HCT116 (cell line): ENCODE measurements at regions not wholly inside any gene's neighbourhood (a gene's known extent, or its start where the extent isn't known, plus 50 kb on each side); places are given as distances from the start of the nearest gene placed in this dataset.

Source experiments
- ATAC-seq: fragments of 200-7000 bp; cut with Tn5 transposase; 2 replicates; pipeline ENCODE4 v1.9.1; 2020; ENCODE audit warnings: mild to moderate bottlenecking, moderate library complexity
- BruUV-seq: library from RNA; stranded (reverse); fragments of 400-500 nt; replicated peaks from 2 replicates; lab custom pipeline; 2021; lab: Mats Ljungman, UMichigan
- CTCF ChIA-PET: fragments of 300-600 bp; sonication (Branson Sonifier 250); formaldehyde crosslinking; loops from one replicate; lab custom pipeline; 2021; ENCODE audit warnings: antibody characterized with exemption; lab: Charles Lee
- POLR2A ChIA-PET: fragments of 300-600, 350-600 bp; sonication (Branson Sonifier 250); formaldehyde crosslinking; loops from one replicate; lab custom pipeline; 2021; ENCODE audit warnings: antibody characterized with exemption; lab: Charles Lee
- RAD21 ChIA-PET, 2 experiments: fragments of 300-600 bp; sonication (Branson Sonifier 250); formaldehyde crosslinking; loops; one replicate each; lab custom pipeline; 2023; ENCODE audit warnings: low total read pairs in 2 of 2; ENCODE audit not compliant: uncharacterized antibody in 2 of 2, unreplicated experiment in 2 of 2, low non-redundant PET in 1 of 2; lab: Charles Lee
- DNase-seq: peaks from one replicate; pipeline ENCODE4 v3.0.0-alpha.2; 2010; ENCODE audit warnings: low read depth, low spot score
- H2AFZ ChIP-seq: fragments of 200-600 bp; shearing (Covaris generic), sonication (generic); 2 replicates; pipeline ENCODE4 v1.6.1; 2017; ENCODE audit warnings: low read depth, mixed run types, mixed read lengths, antibody characterized with exemption, low read length; ENCODE audit not compliant: poor library complexity, severe bottlenecking
- H3K27ac ChIP-seq: 2 replicates; pipeline ENCODE4 v1.5.1; 2012; ENCODE audit warnings: low read depth, low read length
- H3K27me3 ChIP-seq: fragments of 200-600 bp; sonication (generic); 2 replicates; pipeline ENCODE4 v1.6.1; 2016; ENCODE audit warnings: mixed run types, low read length, mixed read lengths; ENCODE audit not compliant: insufficient read depth
- H3K36me3 ChIP-seq, 2 experiments: fragments of 200-500 bp in 1 of 2; fragments of 200-600 bp in 1 of 2; sonication (Bioruptor generic) in 1 of 2; sonication (generic) in 1 of 2; 2 replicates each; pipeline versions ENCODE4 v1.5.1 to v1.6.1; 2014 to 2016; ENCODE audit warnings: low read length in 2 of 2, inconsistent platforms in 1 of 2, mixed read lengths in 1 of 2, mixed run types in 1 of 2; ENCODE audit not compliant: insufficient read depth in 2 of 2, control insufficient read depth in 1 of 2
- H3K4me1 ChIP-seq, 2 experiments: fragments of 200-600 bp in 1 of 2; sonication (generic) in 1 of 2; 2 replicates each; pipeline versions ENCODE4 v1.5.1 to v1.6.1; 2012 to 2017; ENCODE audit warnings: low read length in 2 of 2, inconsistent platforms in 1 of 2, mild to moderate bottlenecking in 1 of 2, mixed read lengths in 1 of 2, mixed run types in 1 of 2, moderate library complexity in 1 of 2; ENCODE audit not compliant: insufficient read depth in 2 of 2, control insufficient read depth in 1 of 2
- H3K4me2 ChIP-seq: fragments of 200-600 bp; sonication (generic); 2 replicates; pipeline ENCODE4 v1.6.1; 2017; ENCODE audit warnings: mixed run types, low read length, mixed read lengths
- H3K4me3 ChIP-seq, 2 experiments: fragments of 200-600 bp in 1 of 2; sonication (generic) in 1 of 2; replicated peaks in 1 of 2; 2 replicates each; pipeline ENCODE4 v1.5.1; 2011 to 2016; ENCODE audit warnings: low read length in 2 of 2, control low read depth in 1 of 2, low read depth in 1 of 2, mild to moderate bottlenecking in 1 of 2, mixed read lengths in 1 of 2, mixed run types in 1 of 2
- H3K79me2 ChIP-seq: fragments of 200-600 bp; sonication (generic); 2 replicates; pipeline ENCODE4 v1.6.1; 2017; ENCODE audit warnings: mild to moderate bottlenecking, mixed run types, low read length, moderate library complexity, mixed read lengths; ENCODE audit not compliant: insufficient read depth
- H3K9ac ChIP-seq: fragments of 200-600 bp; sonication (generic); 2 replicates; pipeline ENCODE4 v1.6.1; 2016; ENCODE audit warnings: low read length, mixed read lengths
- H3K9me2 ChIP-seq: fragments of 200-600 bp; sonication (generic), shearing (Covaris generic); 2 replicates; pipeline ENCODE4 v1.6.1; 2017; ENCODE audit warnings: mixed run types, mild to moderate bottlenecking, moderate library complexity; ENCODE audit not compliant: insufficient read depth
- H3K9me3 ChIP-seq, 2 experiments: fragments of 200-500 bp in 1 of 2; fragments of 200-600 bp in 1 of 2; sonication (Bioruptor generic) in 1 of 2; sonication (generic) in 1 of 2; 2 replicates each; pipeline ENCODE4 v1.6.1; 2014 to 2017; ENCODE audit warnings: low read length in 2 of 2, mixed read lengths in 2 of 2, inconsistent platforms in 1 of 2, low read depth in 1 of 2, mild to moderate bottlenecking in 1 of 2, mixed run types in 1 of 2, moderate library complexity in 1 of 2; ENCODE audit not compliant: control insufficient read depth in 1 of 2, insufficient read depth in 1 of 2
- H4K20me1 ChIP-seq: fragments of 200-600 bp; sonication (generic), shearing (Covaris generic); 2 replicates; pipeline ENCODE4 v1.6.1; 2017; ENCODE audit warnings: mixed run types, mild to moderate bottlenecking, moderate library complexity; ENCODE audit not compliant: insufficient read depth
- CBX3 ChIP-seq: IDR thresholded peaks from 2 replicates; pipeline ENCODE4 v1.6.1; 2012; ENCODE audit warnings: low read depth
- EGR1 ChIP-seq: IDR thresholded peaks from 2 replicates; pipeline ENCODE4 v1.6.1; 2012; ENCODE audit warnings: low read depth
- ELF1 ChIP-seq: IDR thresholded peaks from 2 replicates; pipeline ENCODE4 v1.6.1; 2012; ENCODE audit warnings: low read depth, borderline replicate concordance
- EZH2phosphoT487 ChIP-seq: fragments of 200-600 bp; IDR thresholded peaks from 2 replicates; pipeline ENCODE4 v1.6.1; 2018; ENCODE audit warnings: antibody characterized with exemption, borderline replicate concordance
- FOSL1 ChIP-seq: IDR thresholded peaks from 2 replicates; pipeline ENCODE4 v1.6.1; 2012; ENCODE audit warnings: low read depth
- JUND ChIP-seq: IDR thresholded peaks from 2 replicates; pipeline ENCODE4 v1.6.1; 2012
- MAX ChIP-seq: IDR thresholded peaks from 2 replicates; pipeline ENCODE4 v1.6.1; 2012
- POLR2A ChIP-seq: IDR thresholded peaks from 2 replicates; pipeline ENCODE4 v1.7.0; 2011; ENCODE audit warnings: borderline replicate concordance; ENCODE audit not compliant: insufficient read depth, insufficient read length; ENCODE audit errors: extremely low read depth
- POLR2AphosphoS5 ChIP-seq: IDR thresholded peaks from 2 replicates; pipeline ENCODE4 v1.6.1; 2011; ENCODE audit warnings: mild to moderate bottlenecking, low read depth, low read length, moderate library complexity
- SIN3A ChIP-seq: IDR thresholded peaks from 2 replicates; pipeline ENCODE4 v1.6.1; 2012; ENCODE audit warnings: low read depth
- SP1 ChIP-seq: IDR thresholded peaks from 2 replicates; pipeline ENCODE4 v1.6.1; 2012; ENCODE audit warnings: low read depth
- YY1 ChIP-seq: IDR thresholded peaks from 2 replicates; pipeline ENCODE4 v1.6.1; 2011; ENCODE audit warnings: low read length, low read depth, moderate library complexity, mild to moderate bottlenecking; ENCODE audit not compliant: insufficient replicate concordance; ENCODE audit errors: extremely low read depth
- ZBTB33 ChIP-seq: IDR thresholded peaks from 2 replicates; pipeline ENCODE4 v1.6.1; 2011; ENCODE audit warnings: mild to moderate bottlenecking, low read length, moderate library complexity; ENCODE audit not compliant: insufficient replicate concordance; ENCODE audit errors: extremely low read depth
- ZFX ChIP-seq: fragments of 450-650 bp; IDR thresholded peaks from 2 replicates; pipeline ENCODE4 v1.6.1; 2017
- intact Hi-C: fragments of 100-400 bp; cut with micrococcal nuclease; formaldehyde crosslinking; loops from 2 replicates; pipeline ENCODE4 v1.10.0; 2022

DNA sequence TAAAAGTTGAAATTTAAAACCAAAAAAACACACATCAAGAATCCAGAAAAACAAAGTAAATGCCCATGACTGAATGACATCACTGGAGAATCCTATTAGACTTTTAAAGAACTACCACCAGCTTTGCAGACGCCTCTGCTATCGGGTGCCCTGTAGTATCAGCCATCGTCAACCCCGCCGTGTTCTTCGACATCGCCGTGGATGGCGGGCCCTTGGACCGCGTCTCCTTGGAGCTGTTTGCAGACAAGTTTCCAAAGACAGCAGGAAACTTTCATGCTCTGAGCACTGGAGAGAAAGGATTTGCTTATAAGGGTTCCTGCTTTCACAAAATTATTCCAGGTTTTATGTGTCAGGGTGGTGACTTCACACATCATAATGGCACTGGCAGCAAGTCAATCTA lies 201.9 kb downstream of the DMAC1 start:
- intact Hi-C loops = no loop called here
- Histone ChIP-seq H3K9me2 (no peaks in the 10 kb centered on the region), H3K4me3 (no peak overlapping the region), H3K4me2 (no peak overlapping the region), H3K27me3 (no peaks in the 10 kb centered on the region), H3K36me3 (no peaks in the 10 kb centered on the region), H3K79me2 (no peaks in the 10 kb centered on the region), H3K4me1 (no peaks in the 10 kb centered on the region), H3K9me3 (no peaks in the 10 kb centered on the region), H3K27ac (no peak overlapping the region), H4K20me1 (no peaks in the 10 kb centered on the region), H2AFZ (no peak overlapping the region), H3K9ac (no peak overlapping the region)
- no peak for DNase-seq
- no TSS peak for BruUV-seq
- ChIA-PET CTCF (no interaction called here), RAD21 (no interaction called here), POLR2A (no interaction called here)
- ATAC-seq = no peak
- TF ChIP-seq SP1 (no peak), MAX (no peak), CBX3 (no peak), EZH2phosphoT487 (no peak), ELF1 (no peak), ZBTB33 (no peak), SIN3A (no peak), POLR2A (no peak), ZFX (no peak), EGR1 (no peak), YY1 (no peak), JUND (no peak), POLR2AphosphoS5 (no peak), FOSL1 (no peak)
